CD4-positive, alpha-beta T cell (primary cell): ENCODE measurements at regions not wholly inside any gene's neighbourhood (a gene's known extent, or its start where the extent isn't known, plus 50 kb on each side); places are given as distances from the start of the nearest gene placed in this dataset.

Source experiments
- ATAC-seq: fragments of 200-7000 bp; cut with Tn5 transposase; one replicate; pipeline ENCODE4 v1.10.0; 2022; ENCODE audit warnings: mild to moderate bottlenecking; ENCODE audit not compliant: poor library complexity
- CTCF ChIA-PET: fragments of 350-600 bp; sonication (Branson Sonifier 250); formaldehyde crosslinking; loops from one replicate; lab custom pipeline; 2021; ENCODE audit warnings: antibody characterized with exemption, inconsistent platforms; lab: Charles Lee
- POLR2A ChIA-PET: fragments of 350-600 bp; sonication (Branson Sonifier 250); formaldehyde crosslinking; loops from one replicate; lab custom pipeline; 2021; ENCODE audit warnings: antibody characterized with exemption, inconsistent platforms; lab: Charles Lee
- DNase-seq, 14 experiments: peaks; one replicate each; pipeline ENCODE4 v3.0.0-alpha.2; 2013 to 2020; ENCODE audit warnings: mixed read lengths in 2 of 14
- H3K27ac ChIP-seq, 2 donors: one replicate each; pipeline versions ENCODE4 v1.5.1 to v1.7.0; 2013; ENCODE audit warnings: low read length in 2 of 2, low read depth in 1 of 2, mild to moderate bottlenecking in 1 of 2
- H3K27me3 ChIP-seq, 2 experiments: 1 replicate in 1 of 2; 2 replicates in 1 of 2; pipeline versions ENCODE4 v1.6.1 to v1.7.0; 2013; ENCODE audit warnings: low read length in 2 of 2, control low read depth in 1 of 2, mild to moderate bottlenecking in 1 of 2, moderate library complexity in 1 of 2; ENCODE audit not compliant: insufficient read depth in 2 of 2, control insufficient read depth in 1 of 2
- H3K36me3 ChIP-seq: one replicate; pipeline ENCODE4 v1.6.1; 2013; ENCODE audit warnings: low read length, control low read depth; ENCODE audit not compliant: insufficient read depth
- H3K4me1 ChIP-seq: one replicate; pipeline ENCODE4 v1.6.1; 2013; ENCODE audit warnings: low read length, control low read depth; ENCODE audit not compliant: insufficient read depth
- H3K4me3 ChIP-seq: one replicate; pipeline ENCODE4 v1.5.1; 2013; ENCODE audit warnings: mild to moderate bottlenecking, low read length, moderate library complexity
- H3K9me3 ChIP-seq, 2 experiments: 1 replicate in 1 of 2; 2 replicates in 1 of 2; pipeline versions ENCODE4 v1.6.1 to v1.7.0; 2013; ENCODE audit warnings: low read length in 2 of 2, mild to moderate bottlenecking in 2 of 2, control low read depth in 1 of 2, moderate library complexity in 1 of 2; ENCODE audit not compliant: control insufficient read depth in 1 of 2, insufficient read depth in 1 of 2
- H3K27ac Mint-ChIP-seq: one replicate; pipeline ENCODE4 v1.8.0; 2020; ENCODE audit warnings: mixed read lengths
- H3K27me3 Mint-ChIP-seq: one replicate; pipeline ENCODE4 v1.8.0; 2021; ENCODE audit warnings: mixed read lengths
- H3K36me3 Mint-ChIP-seq: one replicate; pipeline ENCODE4 v1.8.0; 2021; ENCODE audit warnings: low read depth, mixed read lengths
- H3K4me1 Mint-ChIP-seq: one replicate; pipeline ENCODE4 v1.8.0; 2021; ENCODE audit warnings: low read depth, mixed read lengths
- H3K4me3 Mint-ChIP-seq: one replicate; pipeline ENCODE4 v1.8.0; 2020; ENCODE audit warnings: mild to moderate bottlenecking, mixed read lengths
- H3K9me3 Mint-ChIP-seq: one replicate; pipeline ENCODE4 v1.8.0; 2020; ENCODE audit warnings: mixed read lengths
- intact Hi-C, 2 experiments: fragments of 100-400 bp; cut with DNase I in 1 of 2; cut with micrococcal nuclease in 1 of 2; formaldehyde crosslinking; loops; one replicate each; pipeline versions ENCODE4 v1.15.1 to v1.9.0; 2023 to 2025; cut with DNase I, micrococcal nuclease
- TF ChIP-seq, protein P1 (sequence below): fragments of 200-600 bp; IDR thresholded peaks from one replicate; pipeline ENCODE4 v1.8.0; 2022; ENCODE audit warnings: antibody characterized with exemption, mild to moderate bottlenecking

DNA sequence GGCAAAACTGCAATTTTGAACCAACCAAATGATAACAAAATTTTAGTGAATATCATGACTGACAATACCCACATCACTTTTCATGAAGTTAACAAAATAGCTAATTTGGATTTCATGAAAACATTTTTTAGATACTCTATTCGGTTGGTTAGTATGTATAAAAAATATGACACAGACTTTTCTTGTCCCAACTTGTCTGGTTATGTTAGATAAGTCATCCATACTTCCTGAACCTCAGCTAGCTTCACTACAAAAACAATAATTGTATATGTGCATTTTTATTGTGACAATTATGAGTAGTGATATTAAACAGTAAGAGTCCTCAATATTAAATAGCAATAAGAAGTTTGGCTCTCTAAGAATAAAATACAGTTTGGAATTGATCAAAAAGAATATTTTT is 408.1 kb upstream of the DSEL start:
- H3K4me3 Mint-ChIP-seq = no peak overlapping the region
- H3K4me1 Mint-ChIP-seq = no peaks in the 10 kb centered on the region
- CTCF ChIA-PET = no interaction called here
- no peaks in the 10 kb centered on the region for H3K36me3 Mint-ChIP-seq
- Histone ChIP-seq H3K4me3 (no peak overlapping the region), H3K9me3 (no peaks in the 10 kb centered on the region), H3K27me3 (no peaks in the 10 kb centered on the region), H3K4me1 (no peaks in the 10 kb centered on the region), H3K36me3 (no peaks in the 10 kb centered on the region), H3K27ac (no peak overlapping the region)
- peaks cover 5% of the 10 kb centered on the region for H3K9me3 Mint-ChIP-seq
- no peaks in the 10 kb centered on the region for H3K27me3 Mint-ChIP-seq
- ATAC-seq (no peak), DNase-seq (no peak)
- POLR2A ChIA-PET = no interaction called here
- intact Hi-C loops = no loop called here
- no peak overlapping the region for H3K27ac Mint-ChIP-seq
- TF ChIP-seq, protein P1, sequence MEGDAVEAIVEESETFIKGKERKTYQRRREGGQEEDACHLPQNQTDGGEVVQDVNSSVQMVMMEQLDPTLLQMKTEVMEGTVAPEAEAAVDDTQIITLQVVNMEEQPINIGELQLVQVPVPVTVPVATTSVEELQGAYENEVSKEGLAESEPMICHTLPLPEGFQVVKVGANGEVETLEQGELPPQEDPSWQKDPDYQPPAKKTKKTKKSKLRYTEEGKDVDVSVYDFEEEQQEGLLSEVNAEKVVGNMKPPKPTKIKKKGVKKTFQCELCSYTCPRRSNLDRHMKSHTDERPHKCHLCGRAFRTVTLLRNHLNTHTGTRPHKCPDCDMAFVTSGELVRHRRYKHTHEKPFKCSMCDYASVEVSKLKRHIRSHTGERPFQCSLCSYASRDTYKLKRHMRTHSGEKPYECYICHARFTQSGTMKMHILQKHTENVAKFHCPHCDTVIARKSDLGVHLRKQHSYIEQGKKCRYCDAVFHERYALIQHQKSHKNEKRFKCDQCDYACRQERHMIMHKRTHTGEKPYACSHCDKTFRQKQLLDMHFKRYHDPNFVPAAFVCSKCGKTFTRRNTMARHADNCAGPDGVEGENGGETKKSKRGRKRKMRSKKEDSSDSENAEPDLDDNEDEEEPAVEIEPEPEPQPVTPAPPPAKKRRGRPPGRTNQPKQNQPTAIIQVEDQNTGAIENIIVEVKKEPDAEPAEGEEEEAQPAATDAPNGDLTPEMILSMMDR = no peak

DNA sequence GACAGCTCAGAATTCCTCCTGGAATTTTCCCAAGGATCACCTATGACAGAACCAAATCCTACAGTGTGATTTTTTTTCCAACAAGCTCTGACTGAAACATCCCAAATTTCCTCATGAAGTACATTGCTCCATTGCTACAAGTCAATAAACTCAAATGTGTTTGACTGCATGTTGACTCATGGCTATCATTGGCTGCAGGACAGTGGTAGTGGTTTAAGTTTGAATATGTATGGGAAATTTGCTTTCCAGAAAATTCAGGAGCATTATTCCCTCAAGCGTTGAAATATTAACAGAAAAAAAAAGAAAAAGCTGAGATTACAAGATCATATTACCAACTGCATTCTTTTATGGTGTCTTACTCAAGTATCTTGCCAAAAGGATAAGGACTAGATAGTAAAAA is 402.8 kb upstream of the DSEL start:
- Histone ChIP-seq H3K4me3 (no peak overlapping the region), H3K27me3 (no peaks in the 10 kb centered on the region), H3K27ac (no peak overlapping the region), H3K4me1 (no peaks in the 10 kb centered on the region), H3K9me3 (no peaks in the 10 kb centered on the region), H3K36me3 (no peaks in the 10 kb centered on the region)
- Mint-ChIP-seq H3K4me3 (no peak overlapping the region), H3K9me3 (peaks cover 5% of the 10 kb centered on the region), H3K4me1 (no peaks in the 10 kb centered on the region), H3K27ac (no peak overlapping the region), H3K36me3 (no peaks in the 10 kb centered on the region), H3K27me3 (no peaks in the 10 kb centered on the region)
- intact Hi-C loops = no loop called here
- DNase-seq (no peak), ATAC-seq (no peak)
- TF ChIP-seq, protein P1 = no peak
- ChIA-PET POLR2A (no interaction called here), CTCF (no interaction called here)

DNA sequence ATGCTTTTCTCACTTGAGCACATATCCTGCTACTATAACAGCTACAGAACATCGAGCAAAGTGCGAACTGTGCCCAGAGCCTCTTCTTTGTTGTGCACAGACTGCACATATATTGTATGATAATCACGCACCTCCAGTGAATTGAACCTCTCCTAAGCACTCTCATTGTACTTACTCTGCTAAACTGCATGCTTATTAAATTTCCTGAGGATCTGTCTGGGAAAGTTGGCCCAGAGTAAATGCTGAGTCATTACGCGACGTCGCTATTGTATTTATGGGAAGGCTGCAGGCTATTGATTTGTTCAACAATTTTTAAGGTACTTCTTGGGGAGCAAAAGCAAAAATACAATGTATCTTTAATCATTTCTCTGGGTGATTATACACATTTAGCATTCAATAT is 399.6 kb upstream of the DSEL start:
- H3K4me1 Mint-ChIP-seq = no peaks in the 10 kb centered on the region
- intact Hi-C loops = no loop called here
- Histone ChIP-seq H3K9me3 (peaks cover 0 to 1% of the 10 kb centered on the region in 2 experiments), H3K27me3 (no peaks in the 10 kb centered on the region), H3K36me3 (no peaks in the 10 kb centered on the region), H3K4me1 (no peaks in the 10 kb centered on the region), H3K27ac (no peak overlapping the region), H3K4me3 (no peak overlapping the region)
- H3K36me3 Mint-ChIP-seq = no peaks in the 10 kb centered on the region
- no peak overlapping the region for H3K27ac Mint-ChIP-seq
- DNase-seq (no peak), ATAC-seq (no peak)
- TF ChIP-seq, protein P1 = no peak
- no peaks in the 10 kb centered on the region for H3K27me3 Mint-ChIP-seq
- POLR2A ChIA-PET = no interaction called here
- no peaks in the 10 kb centered on the region for H3K9me3 Mint-ChIP-seq
- H3K4me3 Mint-ChIP-seq = no peak overlapping the region
- CTCF ChIA-PET = no interaction called here
